OCI-LY1 (cell line): ENCODE measurements at regions not wholly inside any gene's neighbourhood (a gene's known extent, or its start where the extent isn't known, plus 50 kb on each side); places are given as distances from the start of the nearest gene placed in this dataset.

Experiments used
- H2AFZ ChIP-seq: fragments of 200-600 bp; sonication (generic), shearing (Covaris generic); 2 replicates; pipeline ENCODE4 v1.6.0; 2014; ENCODE audit warnings: antibody characterized with exemption, mild to moderate bottlenecking, low read length
- H3F3A ChIP-seq: fragments of 200-600 bp; sonication (generic), shearing (Covaris generic); 2 replicates; pipeline ENCODE4 v1.6.0; 2014; ENCODE audit warnings: mild to moderate bottlenecking, antibody characterized with exemption, low read length, moderate library complexity; ENCODE audit not compliant: insufficient read depth
- H3K27ac ChIP-seq: fragments of 200-600 bp; sonication (generic); 2 replicates; pipeline ENCODE4 v1.5.1; 2014; ENCODE audit warnings: low read length, mixed run types, mild to moderate bottlenecking, low read depth; ENCODE audit not compliant: poor library complexity, severe bottlenecking
- H3K27me3 ChIP-seq: fragments of 200-600 bp; sonication (generic); 2 replicates; pipeline ENCODE4 v1.6.0; 2014; ENCODE audit warnings: antibody characterized with exemption, mild to moderate bottlenecking, low read length, moderate library complexity; ENCODE audit not compliant: insufficient read depth
- H3K36me3 ChIP-seq: fragments of 200-600 bp; sonication (generic); 2 replicates; pipeline ENCODE4 v1.6.1; 2014; ENCODE audit warnings: mild to moderate bottlenecking, antibody characterized with exemption, low read length, moderate library complexity, mixed read lengths; ENCODE audit not compliant: insufficient read depth
- H3K4me1 ChIP-seq: fragments of 200-600 bp; sonication (generic); 2 replicates; pipeline ENCODE4 v1.5.1; 2014; ENCODE audit warnings: mild to moderate bottlenecking, low read length, moderate library complexity; ENCODE audit not compliant: insufficient read depth, severe bottlenecking
- H3K4me2 ChIP-seq: fragments of 200-600 bp; sonication (generic), shearing (Covaris generic); 2 replicates; pipeline ENCODE4 v1.6.1; 2014; ENCODE audit warnings: low read length
- H3K4me3 ChIP-seq: fragments of 200-600 bp; sonication (generic); 2 replicates; pipeline ENCODE4 v1.5.1; 2014; ENCODE audit warnings: low read length, low read depth, mild to moderate bottlenecking, mixed read lengths; ENCODE audit not compliant: poor library complexity, severe bottlenecking
- H3K79me2 ChIP-seq: fragments of 200-600 bp; shearing (Covaris generic); 2 replicates; pipeline ENCODE4 v1.6.1; 2016; ENCODE audit warnings: mixed run types, low read length, mixed read lengths; ENCODE audit not compliant: insufficient read depth
- H3K9ac ChIP-seq: fragments of 200-600 bp; sonication (generic), shearing (Covaris generic); 2 replicates; pipeline ENCODE4 v1.6.1; 2014; ENCODE audit warnings: mild to moderate bottlenecking, low read length, mixed read lengths
- H3K9me2 ChIP-seq: fragments of 200-600 bp; sonication (generic), shearing (Covaris generic); 2 replicates; pipeline ENCODE4 v1.6.1; 2014; ENCODE audit warnings: low read depth, mild to moderate bottlenecking, low read length, mixed read lengths
- H3K9me3 ChIP-seq: fragments of 200-600 bp; shearing (Covaris generic); 2 replicates; pipeline ENCODE4 v1.6.1; 2014; ENCODE audit warnings: low read length, mixed read lengths
- H4K20me1 ChIP-seq: fragments of 200-600 bp; sonication (generic), shearing (Covaris generic); 2 replicates; pipeline ENCODE4 v1.6.0; 2016; ENCODE audit warnings: mild to moderate bottlenecking, low read length; ENCODE audit not compliant: insufficient read depth
- EZH2 ChIP-seq: fragments of 200-600 bp; sonication (generic), shearing (Covaris generic); IDR thresholded peaks from 2 replicates; pipeline ENCODE4 v1.8.0; 2017; ENCODE audit warnings: borderline replicate concordance, mixed run types, mild to moderate bottlenecking, antibody characterized with exemption, low read length, moderate library complexity, mixed read lengths
- TF ChIP-seq, protein P1 (sequence below): fragments of 200-600 bp; sonication (generic), shearing (Covaris generic); IDR thresholded peaks from 2 replicates; pipeline ENCODE4 v1.5.1; 2017; ENCODE audit warnings: mild to moderate bottlenecking, antibody characterized with exemption, low read length, moderate library complexity, mixed read lengths

DNA sequence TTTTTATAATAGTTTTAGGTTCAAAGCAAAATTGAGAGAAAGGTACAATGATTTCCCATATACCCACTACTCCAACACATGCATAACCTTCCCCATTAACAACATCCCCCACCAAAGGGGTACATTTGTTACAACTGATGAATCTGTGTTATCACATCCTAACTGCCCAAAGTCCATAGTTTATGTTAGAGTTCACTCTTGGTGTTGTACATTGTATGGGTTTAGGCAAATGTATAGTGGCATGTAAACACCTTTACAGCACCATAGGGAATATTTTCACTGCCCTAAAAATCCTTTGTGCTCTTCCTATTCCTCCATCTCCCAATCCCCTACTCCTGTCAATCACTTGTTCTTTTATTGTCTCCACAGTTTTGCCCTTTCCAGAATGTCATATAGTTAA lies 471.6 kb downstream of the CPS1 start:
- Histone ChIP-seq H3K9me2 (no peaks in the 10 kb centered on the region), H3K9ac (no peak overlapping the region), H3K4me3 (no peak overlapping the region), H2AFZ (no peak overlapping the region), H3K4me1 (no peaks in the 10 kb centered on the region), H3F3A (no peaks in the 10 kb centered on the region; the same call in 1 of the 2 replicates), H3K79me2 (no peaks in the 10 kb centered on the region), H3K9me3 (no peaks in the 10 kb centered on the region), H3K27ac (no peak overlapping the region), H3K36me3 (no peaks in the 10 kb centered on the region), H4K20me1 (no peaks in the 10 kb centered on the region), H3K27me3 (no peaks in the 10 kb centered on the region), H3K4me2 (no peak overlapping the region)
- TF ChIP-seq, protein P1, sequence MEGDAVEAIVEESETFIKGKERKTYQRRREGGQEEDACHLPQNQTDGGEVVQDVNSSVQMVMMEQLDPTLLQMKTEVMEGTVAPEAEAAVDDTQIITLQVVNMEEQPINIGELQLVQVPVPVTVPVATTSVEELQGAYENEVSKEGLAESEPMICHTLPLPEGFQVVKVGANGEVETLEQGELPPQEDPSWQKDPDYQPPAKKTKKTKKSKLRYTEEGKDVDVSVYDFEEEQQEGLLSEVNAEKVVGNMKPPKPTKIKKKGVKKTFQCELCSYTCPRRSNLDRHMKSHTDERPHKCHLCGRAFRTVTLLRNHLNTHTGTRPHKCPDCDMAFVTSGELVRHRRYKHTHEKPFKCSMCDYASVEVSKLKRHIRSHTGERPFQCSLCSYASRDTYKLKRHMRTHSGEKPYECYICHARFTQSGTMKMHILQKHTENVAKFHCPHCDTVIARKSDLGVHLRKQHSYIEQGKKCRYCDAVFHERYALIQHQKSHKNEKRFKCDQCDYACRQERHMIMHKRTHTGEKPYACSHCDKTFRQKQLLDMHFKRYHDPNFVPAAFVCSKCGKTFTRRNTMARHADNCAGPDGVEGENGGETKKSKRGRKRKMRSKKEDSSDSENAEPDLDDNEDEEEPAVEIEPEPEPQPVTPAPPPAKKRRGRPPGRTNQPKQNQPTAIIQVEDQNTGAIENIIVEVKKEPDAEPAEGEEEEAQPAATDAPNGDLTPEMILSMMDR = no peak
- no peak for TF ChIP-seq EZH2

DNA sequence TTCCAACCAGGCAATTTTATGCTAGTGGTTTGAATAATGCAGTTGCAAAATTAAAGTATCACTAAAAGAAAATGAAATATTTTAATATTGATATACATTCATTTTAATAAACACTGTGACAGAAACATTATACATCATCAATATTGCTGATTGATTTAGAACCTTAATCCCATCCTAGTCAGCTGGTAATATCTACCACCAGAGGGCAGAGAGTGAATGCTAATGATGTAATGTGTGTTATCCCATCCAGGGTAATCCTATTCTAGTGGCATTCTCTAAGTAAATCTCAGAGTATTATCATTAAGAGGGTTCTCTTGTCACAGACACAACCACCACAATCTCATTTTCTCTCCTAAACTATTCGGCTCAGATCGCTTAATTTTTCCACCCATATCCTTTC lies 477.4 kb downstream of the CPS1 start:
- TF ChIP-seq EZH2 = no peak
- TF ChIP-seq, protein P1 = peak; percentile 23; the same call in 1 of the 2 replicates
- H4K20me1 ChIP-seq = no peaks in the 10 kb centered on the region
- H3K4me1 ChIP-seq = no peaks in the 10 kb centered on the region
- H3K9me3 ChIP-seq = no peaks in the 10 kb centered on the region
- no peaks in the 10 kb centered on the region; the same call in 1 of the 2 replicates for H3F3A ChIP-seq
- no peak overlapping the region for H2AFZ ChIP-seq
- H3K9me2 ChIP-seq = no peaks in the 10 kb centered on the region
- no peak overlapping the region for H3K9ac ChIP-seq
- no peak overlapping the region for H3K4me3 ChIP-seq
- H3K4me2 ChIP-seq = no peak overlapping the region
- H3K36me3 ChIP-seq = no peaks in the 10 kb centered on the region
- H3K27ac ChIP-seq = no peak overlapping the region
- H3K27me3 ChIP-seq = no peaks in the 10 kb centered on the region
- H3K79me2 ChIP-seq = no peaks in the 10 kb centered on the region

DNA sequence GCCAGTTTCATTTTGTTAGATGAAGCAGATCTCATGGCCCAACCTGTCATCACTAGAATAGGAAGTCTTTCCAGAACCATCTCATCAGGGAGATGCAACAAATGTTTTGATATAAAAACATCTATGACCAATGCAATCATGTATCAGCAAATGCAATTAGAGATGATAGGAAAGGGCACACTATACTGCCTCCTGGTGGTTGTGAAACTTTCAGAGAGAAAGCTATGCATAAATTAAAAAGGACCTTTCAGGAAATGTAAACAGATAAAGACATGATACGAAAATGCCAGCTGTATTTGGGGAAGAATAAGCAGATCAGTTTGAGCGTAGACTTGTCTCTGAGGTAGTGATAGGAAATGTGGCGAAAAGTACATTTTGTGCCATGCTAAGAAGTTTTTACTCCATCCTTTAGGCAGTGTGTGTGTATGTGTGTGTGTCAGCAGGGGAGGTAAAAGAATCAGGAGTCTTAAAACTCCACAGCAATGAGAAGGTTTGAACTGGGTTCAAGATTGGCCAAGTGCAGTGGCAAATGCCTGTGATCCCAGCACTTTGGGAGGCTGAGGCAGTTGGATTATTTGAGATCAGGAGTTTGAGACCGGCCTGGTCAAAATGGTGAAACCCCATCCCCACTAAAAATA lies 479.3 kb downstream of the CPS1 start:
- Histone ChIP-seq H3K9ac (no peak overlapping the region), H2AFZ (no peak overlapping the region), H3K9me2 (no peaks in the 10 kb centered on the region), H3K9me3 (no peaks in the 10 kb centered on the region), H3F3A (no peaks in the 10 kb centered on the region; the same call in 1 of the 2 replicates), H3K4me3 (no peak overlapping the region), H3K79me2 (no peaks in the 10 kb centered on the region), H3K4me1 (no peaks in the 10 kb centered on the region), H3K4me2 (peak overlapping the region; percentile 39; the same call in 1 of the 2 replicates), H3K36me3 (no peaks in the 10 kb centered on the region), H4K20me1 (no peaks in the 10 kb centered on the region), H3K27me3 (no peaks in the 10 kb centered on the region), H3K27ac (no peak overlapping the region)
- TF ChIP-seq, protein P1 = peak; percentile 83
- TF ChIP-seq EZH2 = no peak
